H1 (cell line): ENCODE measurements at regions not wholly inside any gene's neighbourhood (a gene's known extent, or its start where the extent isn't known, plus 50 kb on each side); places are given as distances from the start of the nearest gene placed in this dataset.

Source experiments
- CTCF ChIA-PET: fragments of 300-600 bp; sonication (Branson Sonifier 250); formaldehyde crosslinking; loops from one replicate; lab custom pipeline; 2021; ENCODE audit not compliant: partially characterized antibody; lab: Charles Lee
- POLR2A ChIA-PET: fragments of 300-600 bp; sonication (Branson Sonifier 250); formaldehyde crosslinking; loops from one replicate; lab custom pipeline; 2021; ENCODE audit warnings: inconsistent platforms; ENCODE audit not compliant: partially characterized antibody; lab: Charles Lee
- DNase-seq, 2 experiments: peaks; one replicate each; pipeline versions ENCODE4 v3.0.0 to v3.0.0-alpha.2; 2010 to 2022; ENCODE audit warnings: low spot score in 2 of 2, low read depth in 1 of 2, mixed read lengths in 1 of 2
- FAIRE-seq: peaks from 2 replicates; lab custom pipeline; 2011; peaks lifted over from hg19 to GRCh38; lab: Jason Lieb, UNC
- H2AFZ ChIP-seq: 2 replicates; pipeline ENCODE4 v1.8.1; 2012; ENCODE audit warnings: low read length, inconsistent platforms
- H2AK5ac ChIP-seq: 2 replicates; pipeline ENCODE4 v1.6.1; 2013; ENCODE audit warnings: low read depth, low read length
- H2BK120ac ChIP-seq: replicated peaks from 2 replicates; pipeline ENCODE3; 2013; ENCODE audit warnings: low read depth, low read length, inconsistent platforms
- H2BK12ac ChIP-seq: 2 replicates; pipeline ENCODE4 v1.6.1; 2013; ENCODE audit warnings: low read depth, low read length
- H2BK15ac ChIP-seq: 2 replicates; pipeline ENCODE4 v1.6.1; 2013; ENCODE audit warnings: low read length
- H2BK20ac ChIP-seq: 2 replicates; pipeline ENCODE4 v1.6.1; 2013; ENCODE audit warnings: low read length
- H2BK5ac ChIP-seq: 2 replicates; pipeline ENCODE4 v1.6.1; 2013; ENCODE audit warnings: low read depth, low read length
- H3K14ac ChIP-seq: 2 replicates; pipeline ENCODE4 v1.6.1; 2013; ENCODE audit warnings: inconsistent platforms; ENCODE audit not compliant: insufficient read length
- H3K18ac ChIP-seq: 2 replicates; pipeline ENCODE4 v1.6.1; 2013; ENCODE audit warnings: low read length; ENCODE audit errors: extremely low read depth
- H3K23ac ChIP-seq: 2 replicates; pipeline ENCODE4 v1.6.1; 2013; ENCODE audit warnings: inconsistent platforms; ENCODE audit not compliant: insufficient read length
- H3K23me2 ChIP-seq: 2 replicates; pipeline ENCODE4 v1.6.1; 2013; ENCODE audit warnings: low read depth, low read length
- H3K27ac ChIP-seq: 2 replicates; pipeline ENCODE4 v1.6.1; 2011; ENCODE audit warnings: low read depth, low read length, inconsistent platforms
- H3K27me3 ChIP-seq, 4 experiments: replicated peaks in 1 of 4; 1 replicate in 1 of 4; 2 replicates in 3 of 4; pipeline versions ENCODE4 v1.6.1 to v1.8.1; 2011 to 2013; ENCODE audit warnings: low read length in 3 of 4, mild to moderate bottlenecking in 3 of 4, inconsistent platforms in 2 of 4, mixed read lengths in 2 of 4, moderate library complexity in 1 of 4; ENCODE audit not compliant: control insufficient read depth in 3 of 4, insufficient read depth in 3 of 4; ENCODE audit errors: extremely low read depth in 1 of 4
- H3K36me3 ChIP-seq, 4 experiments: 2 replicates each; pipeline versions ENCODE4 v1.6.1 to v1.8.1; 2011 to 2013; ENCODE audit warnings: mild to moderate bottlenecking in 4 of 4, low read length in 3 of 4, moderate library complexity in 2 of 4, control low read depth in 1 of 4, inconsistent platforms in 1 of 4; ENCODE audit not compliant: insufficient read depth in 4 of 4, control insufficient read depth in 2 of 4
- H3K4ac ChIP-seq: replicated peaks from 2 replicates; pipeline ENCODE3; 2013; ENCODE audit warnings: low read length, low read depth, mixed read lengths, inconsistent platforms; ENCODE audit not compliant: insufficient read length
- H3K4me1 ChIP-seq, 4 experiments: replicated peaks in 1 of 4; 1 replicate in 1 of 4; 2 replicates in 3 of 4; pipeline versions ENCODE4 v1.6.1 to v1.8.1; 2011 to 2013; ENCODE audit warnings: low read length in 3 of 4, inconsistent platforms in 2 of 4, mixed read lengths in 1 of 4; ENCODE audit not compliant: insufficient read depth in 4 of 4, control insufficient read depth in 3 of 4
- H3K4me2 ChIP-seq, 2 experiments: 2 replicates each; pipeline versions ENCODE4 v1.6.1 to v1.8.1; 2011 to 2013; ENCODE audit warnings: low read depth in 2 of 2, low read length in 2 of 2, control low read depth in 1 of 2, inconsistent platforms in 1 of 2, mild to moderate bottlenecking in 1 of 2; ENCODE audit not compliant: insufficient read depth in 1 of 2
- H3K4me3 ChIP-seq, 4 experiments: fragments of 200-600, 300-600 bp in 1 of 4; sonication (generic), shearing (Covaris generic), sonication (Bioruptor Twin) in 1 of 4; 2 replicates each; pipeline versions ENCODE4 v1.5.1 to v1.8.1; 2011 to 2016; ENCODE audit warnings: low read length in 4 of 4, low read depth in 3 of 4, control low read depth in 2 of 4, inconsistent platforms in 2 of 4, mild to moderate bottlenecking in 2 of 4, mixed read lengths in 1 of 4, moderate library complexity in 1 of 4; ENCODE audit not compliant: insufficient read depth in 2 of 4; ENCODE audit errors: extremely low read depth in 1 of 4
- H3K56ac ChIP-seq: replicated peaks from 2 replicates; pipeline ENCODE3; 2013; ENCODE audit warnings: low read depth, mild to moderate bottlenecking, mixed read lengths, low read length, inconsistent platforms; ENCODE audit not compliant: insufficient read length
- H3K79me1 ChIP-seq: 2 replicates; pipeline ENCODE4 v1.6.1; 2013; ENCODE audit warnings: low read depth, low read length, control low read depth
- H3K79me2 ChIP-seq, 2 experiments: 2 replicates each; pipeline versions ENCODE4 v1.6.1 to v1.8.1; 2012 to 2013; ENCODE audit warnings: low read length in 2 of 2, mild to moderate bottlenecking in 2 of 2, inconsistent platforms in 1 of 2; ENCODE audit not compliant: insufficient read depth in 2 of 2, control insufficient read depth in 1 of 2
- H3K9ac ChIP-seq, 4 experiments: replicated peaks in 1 of 4; 1 replicate in 1 of 4; 2 replicates in 3 of 4; pipeline versions ENCODE4 v1.6.1 to v1.8.1; 2011 to 2013; ENCODE audit warnings: low read depth in 3 of 4, low read length in 3 of 4, control low read depth in 2 of 4, mild to moderate bottlenecking in 2 of 4, moderate library complexity in 2 of 4, inconsistent platforms in 1 of 4; ENCODE audit errors: extremely low read depth in 1 of 4
- H3K9me3 ChIP-seq, 2 experiments: 2 replicates each; pipeline versions ENCODE4 v1.6.1 to v1.8.1; 2012 to 2013; ENCODE audit warnings: mild to moderate bottlenecking in 2 of 2, moderate library complexity in 2 of 2, control low read depth in 1 of 2, inconsistent platforms in 1 of 2, low read depth in 1 of 2, low read length in 1 of 2, mixed read lengths in 1 of 2; ENCODE audit not compliant: insufficient read depth in 2 of 2
- H4K20me1 ChIP-seq, 2 experiments: replicated peaks in 1 of 2; 2 replicates each; pipeline versions ENCODE3 to v1.8.1; 2011 to 2013; ENCODE audit warnings: inconsistent platforms in 2 of 2, low read length in 2 of 2, mild to moderate bottlenecking in 1 of 2; ENCODE audit not compliant: insufficient read depth in 2 of 2, control insufficient read depth in 1 of 2
- H4K5ac ChIP-seq: 2 replicates; pipeline ENCODE4 v1.6.1; 2013; ENCODE audit warnings: low read length, low read depth, mixed read lengths, inconsistent platforms; ENCODE audit not compliant: insufficient read length
- H4K8ac ChIP-seq: 2 replicates; pipeline ENCODE4 v1.8.0; 2013; ENCODE audit warnings: mild to moderate bottlenecking, moderate library complexity, low read length, inconsistent platforms; ENCODE audit not compliant: insufficient read depth; ENCODE audit errors: extremely low read depth
- H4K91ac ChIP-seq: replicated peaks from 2 replicates; pipeline ENCODE3; 2013; ENCODE audit warnings: low read length, mixed read lengths, inconsistent platforms; ENCODE audit not compliant: insufficient read length
- CHD2 ChIP-seq: IDR thresholded peaks from 2 replicates; pipeline ENCODE4 v1.6.1; 2012; ENCODE audit warnings: low read length, improper control_type of control experiment
- CREB1 ChIP-seq: IDR thresholded peaks from 2 replicates; pipeline ENCODE4 v1.6.1; 2012; ENCODE audit warnings: inconsistent platforms
- CTBP2 ChIP-seq: IDR thresholded peaks from 2 replicates; pipeline ENCODE4 v1.7.0; 2011; ENCODE audit warnings: borderline replicate concordance, mild to moderate bottlenecking, moderate library complexity, mixed read lengths, low read length; ENCODE audit not compliant: insufficient read depth, insufficient read length
- JUN ChIP-seq: IDR thresholded peaks from 2 replicates; pipeline ENCODE4 v1.6.1; 2011; ENCODE audit warnings: low read depth, mild to moderate bottlenecking, improper control_type of control experiment, low read length
- MAFK ChIP-seq: IDR thresholded peaks from 2 replicates; pipeline ENCODE4 v1.6.1; 2012; ENCODE audit warnings: low read depth, mild to moderate bottlenecking, improper control_type of control experiment, low read length
- NRF1 ChIP-seq: IDR thresholded peaks from 2 replicates; pipeline ENCODE4 v1.6.1; 2011; ENCODE audit warnings: mild to moderate bottlenecking, low read depth, low read length, improper control_type of control experiment
- POLR2AphosphoS5 ChIP-seq: IDR thresholded peaks from 2 replicates; pipeline ENCODE4 v1.6.1; 2011; ENCODE audit warnings: low read depth, low read length
- SP1 ChIP-seq: IDR thresholded peaks from 2 replicates; pipeline ENCODE4 v1.6.1; 2011; ENCODE audit warnings: low read depth, low read length
- TAF1 ChIP-seq: IDR thresholded peaks from 2 replicates; pipeline ENCODE4 v1.6.1; 2011; ENCODE audit warnings: mild to moderate bottlenecking, low read depth, low read length
- TAF7 ChIP-seq: optimal IDR thresholded peaks from 2 replicates; pipeline ENCODE3; 2011; ENCODE audit warnings: low read depth, mild to moderate bottlenecking, inconsistent platforms, low read length, moderate library complexity, borderline replicate concordance
- TBP ChIP-seq: IDR thresholded peaks from 2 replicates; pipeline ENCODE4 v1.6.1; 2011; ENCODE audit warnings: low read depth, low read length, improper control_type of control experiment
- ZNF274 ChIP-seq: IDR thresholded peaks from 2 replicates; pipeline ENCODE4 v1.7.0; 2012; ENCODE audit warnings: low read length, borderline replicate concordance; ENCODE audit errors: extremely low read depth
- WGBS, 2 experiments: shearing (Covaris generic) in 1 of 2; methylation state at CpG; one replicate each; pipeline versions ENCODE4 v1.1.6 to v1.1.7; 2013 to 2015; ENCODE audit warnings: low lambda C conversion rate in 2 of 2, mixed read lengths in 2 of 2, inconsistent platforms in 1 of 2, low coverage in 1 of 2, missing lambda C conversion rate in 1 of 2; ENCODE audit not compliant: insufficient replicate concordance in 2 of 2, insufficient coverage in 1 of 2, insufficient read length in 1 of 2; ENCODE audit errors: extremely low coverage in 1 of 2, missing lambda C conversion rate in 1 of 2; 5-methylcytosine and 5-hydroxymethylcytosine counted together
- TF ChIP-seq, protein P1 (sequence below): IDR thresholded peaks from 2 replicates; pipeline ENCODE4 v1.6.1; 2012; ENCODE audit warnings: low read length, inconsistent platforms
- TF ChIP-seq, protein P2 (sequence below): IDR thresholded peaks from 2 replicates; pipeline ENCODE4 v1.6.1; 2011; ENCODE audit warnings: low read depth, mild to moderate bottlenecking, low read length; ENCODE audit not compliant: insufficient read depth

DNA sequence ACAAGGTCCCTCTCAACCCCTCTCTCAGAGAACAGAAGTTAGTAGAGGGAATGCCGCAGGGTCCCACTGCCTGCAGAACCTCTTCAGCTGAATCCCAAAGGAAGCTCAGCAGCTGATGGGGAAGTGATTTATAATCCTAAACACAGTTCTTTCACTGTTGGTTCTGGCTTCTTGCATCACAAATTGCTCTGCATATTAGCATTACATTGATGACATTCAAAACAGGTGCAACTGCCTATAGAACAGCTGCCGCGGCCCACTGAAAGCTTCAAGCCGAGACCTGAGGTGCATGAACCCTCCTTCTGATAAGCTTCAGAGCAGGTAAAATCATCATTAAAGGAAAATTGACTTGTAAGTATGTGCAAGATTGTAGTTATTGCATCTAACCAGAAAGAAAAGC lies 75.2 kb upstream of the KIRREL3 start:
- no peak overlapping the region for H2BK12ac ChIP-seq
- H2BK15ac ChIP-seq, result no peak overlapping the region
- FAIRE-seq (no peak), DNase-seq (no peak)
- H3K4me3 ChIP-seq, result no peak overlapping the region
- H3K79me2 ChIP-seq, result no peaks in the 10 kb centered on the region
- no peaks in the 10 kb centered on the region for H3K23me2 ChIP-seq
- H2BK5ac ChIP-seq, result no peak overlapping the region
- no peak overlapping the region for H3K27ac ChIP-seq
- no peaks in the 10 kb centered on the region for H3K9me3 ChIP-seq
- no peak overlapping the region for H4K8ac ChIP-seq
- no peaks in the 10 kb centered on the region for H4K20me1 ChIP-seq
- no peaks in the 10 kb centered on the region for H3K4me1 ChIP-seq
- POLR2A ChIA-PET, result no interaction called here
- H3K4ac ChIP-seq, result no peak overlapping the region
- H2BK20ac ChIP-seq, result no peak overlapping the region
- no peak overlapping the region for H4K91ac ChIP-seq
- H3K36me3 ChIP-seq, result no peaks in the 10 kb centered on the region
- H2AK5ac ChIP-seq, result no peak overlapping the region
- no peak overlapping the region for H3K4me2 ChIP-seq
- no peak overlapping the region for H3K9ac ChIP-seq
- H3K23ac ChIP-seq, result no peak overlapping the region
- no peaks in the 10 kb centered on the region for H3K79me1 ChIP-seq
- 94% methylated on average over 4 of the region's 4 CpGs; no CpG with 5 or more reads in 1 of the 2 experiments for WGBS, 2 experiments
- H2AFZ ChIP-seq, result no peak overlapping the region
- CTCF ChIA-PET, result interaction anchor here (1.0 to 4.2 kb wide), 7 partner anchors 9 to 186 kb away, joined by 3 to 34 read pairs (median 13); no protein-coding TSS in a partner anchor
- no peak overlapping the region for H2BK120ac ChIP-seq
- H3K18ac ChIP-seq, result no peak overlapping the region
- H3K27me3 ChIP-seq, result no peaks in the 10 kb centered on the region
- no peak overlapping the region for H3K56ac ChIP-seq
- no peak overlapping the region for H4K5ac ChIP-seq
- H3K14ac ChIP-seq, result no peak overlapping the region
- TF ChIP-seq, protein P1, sequence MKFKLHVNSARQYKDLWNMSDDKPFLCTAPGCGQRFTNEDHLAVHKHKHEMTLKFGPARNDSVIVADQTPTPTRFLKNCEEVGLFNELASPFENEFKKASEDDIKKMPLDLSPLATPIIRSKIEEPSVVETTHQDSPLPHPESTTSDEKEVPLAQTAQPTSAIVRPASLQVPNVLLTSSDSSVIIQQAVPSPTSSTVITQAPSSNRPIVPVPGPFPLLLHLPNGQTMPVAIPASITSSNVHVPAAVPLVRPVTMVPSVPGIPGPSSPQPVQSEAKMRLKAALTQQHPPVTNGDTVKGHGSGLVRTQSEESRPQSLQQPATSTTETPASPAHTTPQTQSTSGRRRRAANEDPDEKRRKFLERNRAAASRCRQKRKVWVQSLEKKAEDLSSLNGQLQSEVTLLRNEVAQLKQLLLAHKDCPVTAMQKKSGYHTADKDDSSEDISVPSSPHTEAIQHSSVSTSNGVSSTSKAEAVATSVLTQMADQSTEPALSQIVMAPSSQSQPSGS, result no peak
- no peak for TF ChIP-seq MAFK
- TF ChIP-seq NRF1, result no peak
- no peak for TF ChIP-seq CTBP2
- no peak for TF ChIP-seq TAF7
- no peak for TF ChIP-seq CREB1
- no peak for TF ChIP-seq TAF1
- TF ChIP-seq SP1, result no peak
- no peak for TF ChIP-seq TBP
- TF ChIP-seq ZNF274, result no peak
- TF ChIP-seq POLR2AphosphoS5, result no peak
- TF ChIP-seq, protein P2, sequence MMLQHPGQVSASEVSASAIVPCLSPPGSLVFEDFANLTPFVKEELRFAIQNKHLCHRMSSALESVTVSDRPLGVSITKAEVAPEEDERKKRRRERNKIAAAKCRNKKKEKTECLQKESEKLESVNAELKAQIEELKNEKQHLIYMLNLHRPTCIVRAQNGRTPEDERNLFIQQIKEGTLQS, result no peak
- no peak for TF ChIP-seq CHD2
- TF ChIP-seq JUN, result no peak
